ENCODE measurements at regions not wholly inside any gene's neighbourhood (a gene's known extent, or its start where the extent isn't known, plus 50 kb on each side); places are given as distances from the start of the nearest gene placed in this dataset.

DNA sequence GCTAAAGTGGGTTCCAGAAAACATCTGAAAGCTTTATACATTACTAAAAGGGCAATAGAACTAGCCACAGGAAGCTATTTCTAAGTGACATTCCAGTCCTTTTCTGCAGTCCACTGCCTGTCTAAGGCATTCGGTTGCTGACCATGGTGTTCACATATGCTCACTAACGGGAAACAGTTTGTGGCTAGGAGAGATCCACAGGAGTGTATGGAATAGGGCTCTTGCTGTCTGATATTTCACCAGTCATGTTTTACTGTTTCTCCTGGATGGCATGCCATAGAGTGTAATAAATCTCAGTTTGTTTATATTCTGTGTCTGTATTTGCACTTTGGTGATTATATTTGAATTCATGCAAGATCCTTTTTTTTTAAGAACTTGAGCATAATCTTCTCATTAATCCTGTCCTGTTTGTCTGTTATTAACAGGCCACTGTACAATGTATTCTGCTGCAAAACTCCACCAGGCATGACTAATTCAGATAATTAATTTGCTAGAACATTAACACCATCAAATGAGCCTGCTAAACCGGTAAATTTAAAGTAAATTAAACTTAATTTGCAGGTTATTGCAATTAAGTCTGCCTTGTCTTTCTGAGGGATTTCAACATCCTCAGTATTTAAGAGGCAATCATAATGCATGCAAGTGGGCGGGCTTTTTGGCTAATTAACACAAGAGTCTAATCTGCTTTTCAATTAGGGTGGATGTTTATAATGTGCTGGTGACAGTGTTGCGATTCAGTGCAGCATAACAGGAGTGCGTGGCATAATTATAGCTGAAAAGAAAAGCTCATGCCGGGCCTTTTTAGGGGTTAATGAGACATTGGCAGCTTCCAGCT, 201.3 kb downstream of the POU4F1 start:
- TF ChIP-seq EZH2phosphoT487 (IDR thresholded peaks at IDR 0.05), result peak; percentile 30
- TF ChIP-seq EZH2 (IDR thresholded peaks at IDR 0.05), result no peak
- TF ChIP-seq, protein P1, sequence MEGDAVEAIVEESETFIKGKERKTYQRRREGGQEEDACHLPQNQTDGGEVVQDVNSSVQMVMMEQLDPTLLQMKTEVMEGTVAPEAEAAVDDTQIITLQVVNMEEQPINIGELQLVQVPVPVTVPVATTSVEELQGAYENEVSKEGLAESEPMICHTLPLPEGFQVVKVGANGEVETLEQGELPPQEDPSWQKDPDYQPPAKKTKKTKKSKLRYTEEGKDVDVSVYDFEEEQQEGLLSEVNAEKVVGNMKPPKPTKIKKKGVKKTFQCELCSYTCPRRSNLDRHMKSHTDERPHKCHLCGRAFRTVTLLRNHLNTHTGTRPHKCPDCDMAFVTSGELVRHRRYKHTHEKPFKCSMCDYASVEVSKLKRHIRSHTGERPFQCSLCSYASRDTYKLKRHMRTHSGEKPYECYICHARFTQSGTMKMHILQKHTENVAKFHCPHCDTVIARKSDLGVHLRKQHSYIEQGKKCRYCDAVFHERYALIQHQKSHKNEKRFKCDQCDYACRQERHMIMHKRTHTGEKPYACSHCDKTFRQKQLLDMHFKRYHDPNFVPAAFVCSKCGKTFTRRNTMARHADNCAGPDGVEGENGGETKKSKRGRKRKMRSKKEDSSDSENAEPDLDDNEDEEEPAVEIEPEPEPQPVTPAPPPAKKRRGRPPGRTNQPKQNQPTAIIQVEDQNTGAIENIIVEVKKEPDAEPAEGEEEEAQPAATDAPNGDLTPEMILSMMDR (IDR thresholded peaks at IDR 0.05), result no peak
- H3K9me3 Mint-ChIP-seq, result no peaks in the 10 kb centered on the region
- Histone ChIP-seq H4K20me1 (ENCODE audit: low read depth) (no peaks in the 10 kb centered on the region), H3K4me2 (peak overlapping the region; percentile 58), H3K4me3 (no peak overlapping the region), H3F3A (ENCODE audit: low read depth) (peaks cover 10% of the 10 kb centered on the region), H3K4me1 (peaks cover 26% of the 10 kb centered on the region), H3K9ac (no peak overlapping the region), H3K36me3 (no peaks in the 10 kb centered on the region), H3K27ac (peak overlapping the region; percentile 19), H3K79me2 (ENCODE audit: low read depth) (no peaks in the 10 kb centered on the region), H3K9me3 (ENCODE audit: low read depth) (no peaks in the 10 kb centered on the region), H3K27me3 (no peaks in the 10 kb centered on the region), H2AFZ (replicated peaks) (no peak overlapping the region)
- peaks cover 37% of the 10 kb centered on the region for H3K4me1 Mint-ChIP-seq
- H3K4me3 Mint-ChIP-seq, result no peak overlapping the region
- peaks cover 3% of the 10 kb centered on the region for H3K27me3 Mint-ChIP-seq (ENCODE audit: insufficient read depth, low read depth)
- DNase-seq (ENCODE audit: low spot score), result peak; percentile 51
- no peaks in the 10 kb centered on the region for H3K36me3 Mint-ChIP-seq
- no peak overlapping the region for H3K27ac Mint-ChIP-seq

DNA sequence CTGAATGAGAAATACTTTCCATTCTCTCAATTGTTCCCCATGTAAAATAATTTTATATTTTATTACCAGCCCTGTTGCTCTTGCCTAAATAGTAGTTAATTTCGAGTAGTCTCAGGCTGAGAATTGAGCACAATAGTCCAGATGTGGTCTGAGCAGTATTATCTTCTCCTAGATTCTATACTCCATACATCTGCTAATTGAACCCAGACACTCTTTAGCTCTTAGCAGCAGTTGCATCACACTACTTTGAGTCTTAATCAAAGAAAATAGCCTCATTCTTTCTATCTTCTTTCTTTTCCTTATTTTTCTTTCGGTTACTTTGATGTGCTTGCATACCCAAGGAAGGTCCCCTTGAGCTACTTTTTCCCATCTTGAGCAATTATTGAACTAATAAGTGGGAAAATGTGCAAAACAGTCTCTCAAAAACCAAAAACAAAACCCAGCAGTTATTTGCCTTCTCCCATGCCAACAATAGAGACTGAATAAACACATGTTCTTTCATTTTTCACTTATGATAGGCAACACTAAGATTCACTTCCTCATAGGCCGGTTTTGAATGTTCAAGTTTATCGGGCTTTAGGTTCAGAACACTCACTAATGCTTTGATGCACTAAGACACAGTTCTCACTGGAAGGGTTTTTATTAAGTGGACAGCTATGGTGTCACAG, 204.5 kb downstream of the POU4F1 start:
- Histone ChIP-seq H3K36me3 (no peaks in the 10 kb centered on the region), H3K27ac (no peak overlapping the region), H3K4me3 (no peak overlapping the region), H2AFZ (replicated peaks) (no peak overlapping the region), H4K20me1 (ENCODE audit: low read depth) (no peaks in the 10 kb centered on the region), H3K4me1 (peaks cover 26% of the 10 kb centered on the region), H3K9me3 (ENCODE audit: low read depth) (no peaks in the 10 kb centered on the region), H3K79me2 (ENCODE audit: low read depth) (no peaks in the 10 kb centered on the region), H3K4me2 (no peak overlapping the region), H3K9ac (no peak overlapping the region), H3K27me3 (no peaks in the 10 kb centered on the region), H3F3A (ENCODE audit: low read depth) (peaks cover 10% of the 10 kb centered on the region)
- no peak for DNase-seq (ENCODE audit: low spot score)
- Mint-ChIP-seq H3K4me3 (no peak overlapping the region), H3K27ac (no peak overlapping the region), H3K27me3 (ENCODE audit: insufficient read depth, low read depth) (no peaks in the 10 kb centered on the region), H3K36me3 (no peaks in the 10 kb centered on the region), H3K9me3 (no peaks in the 10 kb centered on the region), H3K4me1 (peaks cover 34% of the 10 kb centered on the region)
- TF ChIP-seq EZH2 (IDR thresholded peaks at IDR 0.05) (no peak), EZH2phosphoT487 (IDR thresholded peaks at IDR 0.05) (no peak)
- TF ChIP-seq, protein P1 (IDR thresholded peaks at IDR 0.05), result no peak

DNA sequence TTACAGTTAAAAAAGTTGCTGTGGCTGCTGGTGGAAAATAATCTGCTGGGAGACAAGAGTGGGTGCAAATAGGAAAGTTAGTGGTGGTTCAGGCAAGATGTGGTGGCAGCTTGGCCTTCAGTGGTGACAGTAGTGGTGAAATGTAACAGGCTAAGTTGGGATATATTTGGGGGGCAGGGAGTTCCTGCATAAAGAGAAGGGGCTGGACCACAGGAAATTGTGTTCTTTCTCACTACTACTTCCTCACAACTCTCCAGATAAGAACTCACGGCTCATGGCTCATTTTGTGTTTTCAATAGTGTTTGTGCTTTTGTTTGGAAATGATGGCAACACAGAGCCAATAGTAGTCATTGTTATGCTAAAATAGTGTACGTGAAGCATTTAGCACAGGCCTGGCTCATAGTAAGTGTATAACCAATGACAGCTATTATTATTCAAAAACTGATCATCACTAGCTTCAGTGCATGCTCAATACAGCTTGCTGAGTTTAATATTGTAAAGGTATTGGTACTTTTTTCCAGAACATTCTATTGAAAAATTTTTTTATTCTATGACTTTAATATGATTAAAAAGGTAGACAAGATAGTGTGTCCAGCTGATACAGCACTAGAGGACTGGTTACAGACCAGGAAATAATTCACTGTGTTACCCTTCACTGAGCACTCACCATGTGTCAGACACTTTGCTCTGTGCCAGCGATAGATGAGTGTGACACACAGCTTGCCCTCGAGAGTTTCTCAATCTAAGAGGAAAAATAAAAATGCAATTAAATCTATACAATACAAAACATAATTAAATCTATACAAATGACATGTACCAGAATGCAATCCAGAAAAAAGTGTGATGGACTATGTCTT, 209.8 kb downstream of the POU4F1 start:
- no peak overlapping the region for H3K4me3 Mint-ChIP-seq
- H3K36me3 Mint-ChIP-seq, result no peaks in the 10 kb centered on the region
- Histone ChIP-seq H4K20me1 (ENCODE audit: low read depth) (no peaks in the 10 kb centered on the region), H3K4me2 (no peak overlapping the region), H3K4me3 (no peak overlapping the region), H3K27ac (no peak overlapping the region), H3K27me3 (no peaks in the 10 kb centered on the region), H3K9ac (no peak overlapping the region), H3K4me1 (peaks cover 5% of the 10 kb centered on the region), H3K79me2 (ENCODE audit: low read depth) (no peaks in the 10 kb centered on the region), H3K36me3 (no peaks in the 10 kb centered on the region), H3K9me3 (ENCODE audit: low read depth) (no peaks in the 10 kb centered on the region), H2AFZ (replicated peaks) (no peak overlapping the region), H3F3A (ENCODE audit: low read depth) (no peaks in the 10 kb centered on the region)
- DNase-seq (ENCODE audit: low spot score), result no peak
- no peaks in the 10 kb centered on the region for H3K9me3 Mint-ChIP-seq
- H3K4me1 Mint-ChIP-seq, result peaks cover 5% of the 10 kb centered on the region
- TF ChIP-seq EZH2phosphoT487 (IDR thresholded peaks at IDR 0.05) (no peak), EZH2 (IDR thresholded peaks at IDR 0.05) (no peak)
- TF ChIP-seq, protein P1 (IDR thresholded peaks at IDR 0.05), result no peak
- H3K27me3 Mint-ChIP-seq (ENCODE audit: insufficient read depth, low read depth), result no peaks in the 10 kb centered on the region
- H3K27ac Mint-ChIP-seq, result peak overlapping the region; percentile 15

Data from neural progenitor cell (in vitro differentiated cells).